ENCODE measurements at regions not wholly inside any gene's neighbourhood (a gene's known extent, or its start where the extent isn't known, plus 50 kb on each side); places are given as distances from the start of the nearest gene placed in this dataset.

- DNase-seq (ENCODE audit: low spot score), result no peak
Measured at GRCh38 chr15:59953392-59953883, 50.7 kb upstream of the FOXB1 start.

- DNase-seq (ENCODE audit: low spot score), result no peak
Measured at GRCh38 chr15:59952960-59953359, 51.2 kb upstream of the FOXB1 start.

DNA sequence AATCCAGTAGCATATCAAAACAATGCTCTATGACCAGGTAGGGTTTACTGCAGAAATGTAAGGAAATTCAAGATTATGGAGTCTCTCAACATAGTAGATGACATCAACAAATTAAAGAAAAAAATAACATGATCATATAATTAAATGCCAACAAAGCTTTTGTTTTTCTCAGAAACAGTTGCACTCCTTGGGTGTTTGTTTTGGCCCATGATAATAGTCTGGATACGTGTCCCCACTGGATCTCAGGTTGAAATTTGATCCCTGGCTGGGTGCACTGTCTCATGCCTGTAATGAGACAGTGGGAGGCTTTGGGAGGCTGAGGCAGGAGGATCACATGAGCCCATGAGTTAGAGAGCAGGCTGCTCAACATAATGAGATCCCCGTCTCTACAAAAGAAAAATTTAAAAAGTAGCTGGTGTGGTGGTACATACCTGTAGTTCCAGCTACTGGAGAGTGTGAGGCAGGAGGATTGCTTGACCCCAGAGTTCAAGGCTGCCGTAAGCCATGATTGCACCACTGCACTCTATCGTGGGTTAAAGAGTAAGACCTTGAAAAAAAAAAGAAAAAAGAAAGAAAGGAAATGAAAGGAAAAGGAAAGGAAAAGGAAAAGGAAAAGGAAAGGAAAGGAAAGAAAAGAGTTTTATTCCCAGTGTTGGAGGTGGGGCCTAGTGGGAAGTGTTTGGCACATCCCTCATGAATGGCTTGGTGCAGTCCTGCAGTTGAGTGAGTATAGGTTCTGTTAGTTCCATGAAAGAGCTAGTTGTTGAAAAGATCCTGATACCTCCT, 53.3 kb upstream of the FOXB1 start:
- no peak for DNase-seq (ENCODE audit: low spot score)

DNA sequence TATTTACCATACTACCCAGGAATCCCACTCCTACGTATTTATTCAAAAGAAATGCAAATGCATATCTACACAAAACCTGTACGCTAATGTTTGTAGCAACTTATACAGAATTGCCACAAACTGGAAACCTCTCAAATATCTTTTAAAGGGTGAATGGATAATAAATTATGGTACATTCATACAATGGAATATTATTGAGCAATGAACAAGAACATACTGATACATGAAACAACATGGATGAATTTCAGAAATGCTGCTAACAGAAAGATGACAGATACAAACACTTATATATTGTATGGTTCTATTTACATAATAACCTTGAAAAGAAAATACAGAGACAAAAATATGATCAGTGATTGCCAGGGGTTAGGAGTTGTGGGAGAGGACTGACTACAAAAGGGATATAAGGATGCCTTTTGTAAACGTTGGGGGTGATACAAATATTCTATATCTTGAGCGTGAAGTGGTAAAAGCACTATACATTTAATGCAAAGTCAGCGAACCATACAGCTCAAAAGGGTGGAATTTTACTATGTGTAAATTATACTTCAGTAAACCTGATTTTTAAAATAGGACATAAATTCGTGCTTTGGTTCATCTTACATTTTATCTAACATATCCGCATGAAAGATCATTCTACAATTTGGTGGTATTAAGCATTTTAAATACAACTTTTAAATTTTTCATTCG, 55.0 kb upstream of the FOXB1 start:
- DNase-seq (ENCODE audit: low spot score), result no peak

GRCh38 chr15:59946084-59946483, 58.0 kb upstream of the FOXB1 start:
- no peak for DNase-seq (ENCODE audit: low spot score)

DNA sequence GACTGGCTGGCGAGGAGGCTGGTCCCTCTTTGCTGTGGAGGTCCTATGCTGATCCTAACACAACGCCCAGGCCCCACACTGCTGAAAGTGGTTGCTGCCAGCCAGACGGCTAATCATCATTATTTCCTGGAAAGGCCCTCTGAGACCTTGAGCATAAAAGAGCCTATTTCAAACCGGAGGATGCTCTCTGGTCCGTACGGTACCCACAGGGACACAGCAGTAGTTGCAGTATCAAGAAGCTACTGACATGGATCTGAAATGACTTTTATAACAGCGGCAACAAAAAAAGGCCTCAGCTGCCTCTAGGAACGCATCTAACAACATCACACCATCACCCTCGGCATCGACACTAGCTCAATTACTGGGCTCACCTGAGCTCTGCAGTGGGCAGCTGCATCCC, 59.1 kb upstream of the FOXB1 start:
- no peak for DNase-seq (ENCODE audit: low spot score)

- DNase-seq (ENCODE audit: low spot score), result no peak
Measured at GRCh38 chr15:59941612-59942011, 62.5 kb upstream of the FOXB1 start.

DNA sequence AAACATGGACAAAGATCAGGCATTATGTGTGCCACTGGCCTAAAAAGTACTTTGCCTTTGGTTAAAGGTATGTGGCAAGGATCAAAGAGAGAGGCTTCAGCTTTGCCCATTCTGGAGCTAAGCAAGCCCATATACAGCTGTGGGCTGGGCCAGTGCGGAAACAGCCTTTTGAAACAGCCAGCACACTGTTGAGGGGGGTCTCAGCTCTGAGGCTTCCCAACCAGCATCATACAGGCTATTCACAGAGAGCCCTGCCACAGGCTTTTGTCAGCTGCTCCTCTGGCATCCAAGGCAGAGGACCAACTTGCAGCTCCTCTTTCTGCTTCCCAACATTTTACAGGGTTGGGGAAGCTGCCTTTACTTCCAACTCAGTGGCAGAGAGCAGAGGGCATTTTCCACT, 63.2 kb upstream of the FOXB1 start:
- no peak for DNase-seq (ENCODE audit: low spot score)

DNA sequence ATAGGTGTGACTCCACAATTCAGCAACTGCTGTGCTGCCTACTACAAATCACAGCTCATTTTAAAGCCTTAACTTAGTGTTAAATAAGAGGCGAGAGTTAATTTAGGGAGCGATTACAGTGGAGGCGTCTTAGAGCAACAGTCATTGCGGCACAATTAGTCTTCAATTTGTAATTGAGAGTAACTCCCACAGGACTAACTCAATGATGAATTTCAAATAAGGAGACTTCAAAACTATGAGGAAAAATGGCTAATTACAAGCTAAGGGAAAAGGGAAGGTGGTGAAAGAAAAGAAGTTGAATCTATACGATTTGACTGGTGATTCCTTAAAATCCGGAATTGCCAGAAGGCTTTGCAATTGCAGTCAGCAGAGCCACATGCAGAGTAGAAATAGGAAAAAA, 63.7 kb upstream of the FOXB1 start:
- DNase-seq (ENCODE audit: low spot score), result no peak

DNA sequence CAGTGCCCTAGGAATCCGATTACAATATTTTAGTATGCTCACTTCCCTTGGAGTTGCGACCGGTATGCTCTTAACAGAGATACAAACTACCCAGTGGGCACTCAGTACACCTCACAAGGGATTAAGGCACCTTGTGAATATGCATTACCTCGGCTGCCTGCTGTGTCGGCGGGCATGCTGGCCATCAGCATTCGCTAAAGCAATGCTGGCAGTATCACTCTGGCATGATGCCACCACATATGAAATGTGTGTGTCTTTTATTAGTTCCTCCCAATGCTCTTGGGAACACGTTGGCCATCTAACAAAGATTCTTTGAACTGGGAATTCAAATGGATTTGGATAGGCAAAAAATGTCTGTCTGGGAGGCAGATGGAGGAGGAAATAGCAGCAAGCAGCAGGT, 67.4 kb upstream of the FOXB1 start:
- no peak for DNase-seq (ENCODE audit: low spot score)

DNA sequence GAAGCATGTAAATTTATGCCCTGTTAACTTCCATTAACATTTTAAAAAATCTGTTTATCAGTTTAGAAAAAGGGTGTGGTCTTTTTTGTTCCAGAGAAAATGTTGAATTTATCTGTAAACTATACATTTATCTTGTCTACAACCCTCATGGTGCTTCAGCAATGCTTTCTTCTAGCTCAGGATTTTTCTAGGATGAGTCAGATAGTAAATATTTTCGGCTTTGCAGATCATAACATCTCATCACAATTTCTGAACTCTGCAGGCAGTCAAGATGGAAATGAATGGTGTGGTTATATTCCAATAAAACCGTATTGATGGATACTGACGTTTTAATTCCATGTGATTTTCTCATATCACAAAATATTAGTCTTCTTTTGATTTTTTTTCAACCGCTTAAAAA, 70.5 kb upstream of the FOXB1 start:
- no peak for DNase-seq (ENCODE audit: low spot score)

DNA sequence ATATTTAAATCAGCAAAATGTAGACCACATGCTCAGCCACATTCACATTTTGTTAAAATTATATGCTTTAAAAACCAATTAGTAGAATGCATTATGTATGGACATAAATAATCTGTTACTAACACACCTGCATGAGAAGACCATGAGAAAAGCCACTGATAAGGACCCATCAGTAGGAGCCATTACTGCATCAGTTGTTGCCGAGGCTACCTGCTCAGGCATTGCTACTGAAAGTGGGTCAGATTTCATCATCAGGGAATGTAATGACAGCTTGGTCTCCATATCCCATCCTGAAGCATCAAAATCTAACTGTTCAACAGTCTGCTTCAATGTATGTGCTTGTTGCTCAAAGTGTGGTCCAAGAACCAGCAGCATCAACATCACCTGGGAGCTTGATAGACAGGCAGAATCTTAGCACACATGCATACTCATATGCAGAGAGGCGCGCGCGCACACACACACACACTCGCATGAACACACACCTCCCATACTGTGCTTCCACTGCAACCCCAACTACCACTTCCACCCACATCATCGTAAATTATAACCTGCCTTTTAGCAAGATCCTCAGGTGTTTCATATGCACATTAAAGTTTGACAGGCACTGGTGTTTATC, 72.4 kb upstream of the FOXB1 start:
- no peak for DNase-seq (ENCODE audit: low spot score)

- DNase-seq (ENCODE audit: low spot score), result no peak
Measured at GRCh38 chr15:59924812-59925522, 79.1 kb upstream of the FOXB1 start.

GRCh38 chr15:59924096-59924495, 80.0 kb upstream of the FOXB1 start:
- DNase-seq (ENCODE audit: low spot score), result no peak

DNA sequence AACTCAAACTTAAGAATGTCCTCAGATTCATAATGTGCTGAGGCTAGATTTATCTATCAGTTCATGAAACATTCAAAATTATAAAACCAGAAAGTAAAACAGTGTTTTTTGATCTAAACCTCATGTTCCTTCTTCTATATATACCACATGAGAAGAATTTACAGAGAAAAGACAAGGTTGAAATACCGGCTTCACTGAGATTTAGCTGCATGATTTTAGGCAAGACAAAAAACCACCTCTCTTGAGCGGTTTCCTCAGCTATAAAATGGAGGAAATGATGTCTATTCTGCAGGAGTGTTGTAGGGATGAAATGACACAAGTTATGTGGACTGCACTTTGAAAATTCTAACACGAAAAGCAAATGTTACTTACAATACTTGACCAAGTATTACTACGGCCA, 80.6 kb upstream of the FOXB1 start:
- no peak for DNase-seq (ENCODE audit: low spot score)

GRCh38 chr15:59918994-59919951, 84.8 kb upstream of the FOXB1 start:
- DNase-seq (ENCODE audit: low spot score), result no peak

DNA sequence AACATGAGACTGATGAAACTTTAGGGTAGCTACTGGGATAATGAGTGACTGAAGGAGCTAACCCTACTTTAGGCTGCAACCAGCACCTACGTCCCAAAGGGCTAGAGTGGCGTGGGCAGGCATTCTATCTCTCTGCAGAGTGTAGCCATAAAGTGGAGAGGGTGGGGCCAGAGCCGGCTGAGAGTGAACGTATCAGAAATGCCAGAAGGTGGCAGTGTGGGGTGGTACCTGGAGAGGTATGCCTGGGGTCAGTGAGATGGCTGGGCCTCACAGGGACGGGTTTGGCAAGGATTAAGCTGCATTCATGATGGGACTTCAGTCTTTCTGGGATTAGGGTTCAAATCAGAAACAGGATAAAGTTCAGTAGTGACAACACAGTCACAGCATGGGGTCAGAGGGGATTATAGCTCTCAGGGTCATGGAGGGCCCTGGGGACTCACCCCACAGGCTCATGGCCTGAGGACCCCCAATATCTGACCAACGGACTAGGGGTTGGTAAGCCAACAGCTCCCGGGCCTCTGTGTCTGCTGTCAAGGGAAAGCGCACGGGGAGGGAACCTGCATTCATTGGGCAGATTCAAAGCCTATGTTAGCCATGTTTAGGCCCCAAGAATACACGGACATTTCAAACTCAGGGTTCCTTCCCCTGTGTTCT, 86.5 kb upstream of the FOXB1 start:
- DNase-seq (ENCODE audit: low spot score), result peak; percentile 49

GRCh38 chr15:59906046-59906445, 98.1 kb upstream of the FOXB1 start:
- DNase-seq (ENCODE audit: low spot score), result no peak

DNA sequence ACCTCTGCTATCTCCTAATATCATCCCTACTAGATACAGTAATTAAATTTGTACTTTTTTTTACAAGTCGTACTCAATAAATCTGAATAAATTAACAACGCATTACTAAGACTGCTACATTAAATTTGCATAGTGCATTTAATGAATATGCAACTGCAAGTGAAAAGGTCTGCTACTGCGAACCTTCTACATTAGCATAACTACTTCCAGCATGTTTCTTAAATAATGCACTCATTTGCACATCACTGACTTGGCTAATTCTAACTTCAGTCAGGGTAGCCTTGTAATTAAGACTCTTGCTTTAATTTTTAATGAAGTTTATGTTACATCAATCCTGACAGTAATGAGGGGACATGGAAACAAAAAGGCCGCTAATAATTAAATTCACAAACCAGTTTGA, 98.9 kb upstream of the FOXB1 start:
- DNase-seq (ENCODE audit: low spot score), result no peak

- no peak for DNase-seq (ENCODE audit: low spot score)
Measured at GRCh38 chr15:59904450-59905135, 99.5 kb upstream of the FOXB1 start.

All from GM03348 (cell line).